GM23338 (cell line): ENCODE measurements at regions not wholly inside any gene's neighbourhood (a gene's known extent, or its start where the extent isn't known, plus 50 kb on each side); places are given as distances from the start of the nearest gene placed in this dataset.

Source experiments
- ATAC-seq: fragments of 200-7000 bp; cut with Tn5 transposase; 3 replicates; pipeline ENCODE4 v1.9.1; 2020
- DNase-seq: peaks from one replicate; pipeline ENCODE4 v3.0.0-alpha.2; 2015; ENCODE audit warnings: low spot score
- H2AFZ ChIP-seq: fragments of 200-600 bp; sonication (generic); 2 replicates; pipeline ENCODE4 v1.8.0; 2016; ENCODE audit warnings: antibody characterized with exemption, mild to moderate bottlenecking, moderate library complexity
- H3F3A ChIP-seq: fragments of 200-600 bp; sonication (generic); replicated peaks from 2 replicates; pipeline ENCODE4 v1.8.0; 2017; ENCODE audit warnings: antibody characterized with exemption, mixed run types, low read depth
- H3K27ac ChIP-seq: fragments of 200-600 bp; sonication (generic); 2 replicates; pipeline ENCODE4 v1.6.1; 2016; ENCODE audit warnings: low read depth
- H3K27me3 ChIP-seq: fragments of 200-600 bp; sonication (generic); 2 replicates; pipeline ENCODE4 v1.8.0; 2016; ENCODE audit warnings: mild to moderate bottlenecking, mixed run types, moderate library complexity; ENCODE audit not compliant: insufficient read depth
- H3K36me3 ChIP-seq: fragments of 200-600 bp; sonication (generic); 2 replicates; pipeline ENCODE4 v1.8.0; 2016; ENCODE audit warnings: mild to moderate bottlenecking; ENCODE audit not compliant: insufficient read depth
- H3K4me1 ChIP-seq: fragments of 200-600 bp; sonication (generic); 2 replicates; pipeline ENCODE4 v1.8.0; 2016; ENCODE audit warnings: mild to moderate bottlenecking, moderate library complexity; ENCODE audit not compliant: insufficient read depth
- H3K4me2 ChIP-seq: fragments of 200-600 bp; sonication (generic); 2 replicates; pipeline ENCODE4 v1.7.1; 2017; ENCODE audit warnings: mixed run types
- H3K4me3 ChIP-seq: fragments of 200-600 bp; sonication (generic); 2 replicates; pipeline ENCODE4 v1.6.1; 2016; ENCODE audit warnings: mixed run types
- H3K79me2 ChIP-seq: fragments of 200-600 bp; sonication (generic); replicated peaks from 2 replicates; pipeline ENCODE4 v1.8.0; 2017; ENCODE audit warnings: mild to moderate bottlenecking; ENCODE audit not compliant: insufficient read depth
- H3K9me2 ChIP-seq: fragments of 200-600 bp; sonication (generic); 2 replicates; pipeline ENCODE4 v1.8.0; 2017; ENCODE audit not compliant: insufficient read depth
- H4K20me1 ChIP-seq: fragments of 200-600 bp; sonication (generic); replicated peaks from 2 replicates; pipeline ENCODE4 v1.8.0; 2017; ENCODE audit warnings: mild to moderate bottlenecking; ENCODE audit not compliant: insufficient read depth
- H3K27ac Mint-ChIP-seq: 2 replicates; pipeline ENCODE4 v1.8.0; 2020; ENCODE audit warnings: inconsistent platforms, mild to moderate bottlenecking, moderate library complexity, mixed read lengths
- H3K27me3 Mint-ChIP-seq: 3 replicates; pipeline ENCODE4 v1.8.0; 2022; ENCODE audit warnings: low read depth, mild to moderate bottlenecking, moderate library complexity, mixed read lengths, inconsistent platforms; ENCODE audit not compliant: insufficient read depth, poor library complexity
- H3K36me3 Mint-ChIP-seq: 3 replicates; pipeline ENCODE4 v1.8.0; 2021; ENCODE audit warnings: low read depth, mild to moderate bottlenecking, inconsistent platforms, moderate library complexity, mixed read lengths
- H3K4me1 Mint-ChIP-seq: 3 replicates; pipeline ENCODE4 v1.8.0; 2020; ENCODE audit warnings: mild to moderate bottlenecking, inconsistent platforms, mixed read lengths
- H3K4me3 Mint-ChIP-seq: 3 replicates; pipeline ENCODE4 v1.8.0; 2021; ENCODE audit warnings: moderate library complexity, mild to moderate bottlenecking, inconsistent platforms, mixed read lengths
- H3K9me3 Mint-ChIP-seq: 3 replicates; pipeline ENCODE4 v1.8.0; 2020; ENCODE audit warnings: moderate library complexity, mild to moderate bottlenecking, inconsistent platforms, mixed read lengths
- CREB1 ChIP-seq: fragments of 250-450 bp; sonication (Bioruptor Pico); IDR thresholded peaks from 2 replicates; pipeline ENCODE4 v1.5.0; 2020; ENCODE audit warnings: low read depth, mild to moderate bottlenecking, moderate library complexity
- EZH2 ChIP-seq: fragments of 200-600 bp; sonication (generic); IDR thresholded peaks from one replicate; pipeline ENCODE4 v1.8.0; 2017; ENCODE audit warnings: antibody characterized with exemption, mild to moderate bottlenecking, low read depth; ENCODE audit not compliant: unreplicated experiment
- JUNB ChIP-seq: IDR thresholded peaks from one replicate; pipeline ENCODE4 v1.6.1; 2016; ENCODE audit warnings: antibody characterized with exemption; ENCODE audit not compliant: unreplicated experiment
- POLR2AphosphoS5 ChIP-seq: IDR thresholded peaks from 2 replicates; pipeline ENCODE4 v1.6.1; 2016; ENCODE audit warnings: antibody characterized with exemption, low read depth
- STAT1 ChIP-seq: IDR thresholded peaks from one replicate; pipeline ENCODE4 v1.6.1; 2016; ENCODE audit warnings: antibody characterized with exemption; ENCODE audit not compliant: unreplicated experiment
- ZNF331 ChIP-seq: fragments of 250-450 bp; sonication (Bioruptor Pico); IDR thresholded peaks from 2 replicates; pipeline ENCODE4 v1.5.0; 2020; ENCODE audit warnings: low read depth, mild to moderate bottlenecking, moderate library complexity
- TF ChIP-seq, protein P1 (sequence below), 2 experiments: fragments of 200-600 bp in 1 of 2; sonication (generic) in 1 of 2; conservative IDR thresholded peaks; 2 replicates each; pipeline versions ENCODE4 v1.5.1 to v1.6.1; 2016 to 2017; ENCODE audit warnings: antibody characterized with exemption in 2 of 2, low read depth in 2 of 2, mild to moderate bottlenecking in 2 of 2, moderate library complexity in 1 of 2
- TF ChIP-seq, protein P2 (sequence below): IDR thresholded peaks from 2 replicates; pipeline ENCODE4 v1.6.1; 2016; ENCODE audit warnings: antibody characterized with exemption
- TF ChIP-seq, protein P3 (sequence below): fragments of 250-450 bp; sonication (Bioruptor Pico); IDR thresholded peaks from 2 replicates; pipeline ENCODE4 v1.5.0; 2020; ENCODE audit warnings: mild to moderate bottlenecking, moderate library complexity
- TF ChIP-seq, protein P4 (sequence below): IDR thresholded peaks from one replicate; pipeline ENCODE4 v1.6.1; 2018; ENCODE audit warnings: antibody characterized with exemption; ENCODE audit not compliant: unreplicated experiment

DNA sequence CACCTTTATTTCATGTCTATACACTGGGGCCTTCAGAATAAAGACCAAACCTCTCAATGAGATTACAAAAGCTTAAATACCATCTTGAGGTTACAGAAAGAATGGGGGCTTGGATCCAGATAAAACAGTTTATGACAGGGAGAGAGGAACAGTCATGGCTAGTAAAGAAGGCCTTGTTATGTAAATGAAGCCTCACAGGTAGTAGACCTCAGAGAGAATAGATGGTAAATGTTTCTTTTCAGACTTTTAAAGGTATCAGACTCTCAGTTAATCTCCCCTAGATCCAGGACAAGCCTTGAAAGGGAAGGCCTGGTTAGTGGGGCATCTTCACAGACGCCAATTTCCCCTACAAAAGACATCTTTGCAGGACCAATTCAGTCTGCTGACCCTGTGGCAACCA, 1325.6 kb downstream of the HACE1 start (continued):
- TF ChIP-seq JUNB (no peak), ZNF331 (CRISPR knock-in tag) (no peak), EZH2 (no peak), CREB1 (no peak)
- TF ChIP-seq, protein P1, sequence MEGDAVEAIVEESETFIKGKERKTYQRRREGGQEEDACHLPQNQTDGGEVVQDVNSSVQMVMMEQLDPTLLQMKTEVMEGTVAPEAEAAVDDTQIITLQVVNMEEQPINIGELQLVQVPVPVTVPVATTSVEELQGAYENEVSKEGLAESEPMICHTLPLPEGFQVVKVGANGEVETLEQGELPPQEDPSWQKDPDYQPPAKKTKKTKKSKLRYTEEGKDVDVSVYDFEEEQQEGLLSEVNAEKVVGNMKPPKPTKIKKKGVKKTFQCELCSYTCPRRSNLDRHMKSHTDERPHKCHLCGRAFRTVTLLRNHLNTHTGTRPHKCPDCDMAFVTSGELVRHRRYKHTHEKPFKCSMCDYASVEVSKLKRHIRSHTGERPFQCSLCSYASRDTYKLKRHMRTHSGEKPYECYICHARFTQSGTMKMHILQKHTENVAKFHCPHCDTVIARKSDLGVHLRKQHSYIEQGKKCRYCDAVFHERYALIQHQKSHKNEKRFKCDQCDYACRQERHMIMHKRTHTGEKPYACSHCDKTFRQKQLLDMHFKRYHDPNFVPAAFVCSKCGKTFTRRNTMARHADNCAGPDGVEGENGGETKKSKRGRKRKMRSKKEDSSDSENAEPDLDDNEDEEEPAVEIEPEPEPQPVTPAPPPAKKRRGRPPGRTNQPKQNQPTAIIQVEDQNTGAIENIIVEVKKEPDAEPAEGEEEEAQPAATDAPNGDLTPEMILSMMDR (conservative IDR thresholded peaks at IDR 0.05; ENCODE audit: low read depth in 2 of 2): no peak

DNA sequence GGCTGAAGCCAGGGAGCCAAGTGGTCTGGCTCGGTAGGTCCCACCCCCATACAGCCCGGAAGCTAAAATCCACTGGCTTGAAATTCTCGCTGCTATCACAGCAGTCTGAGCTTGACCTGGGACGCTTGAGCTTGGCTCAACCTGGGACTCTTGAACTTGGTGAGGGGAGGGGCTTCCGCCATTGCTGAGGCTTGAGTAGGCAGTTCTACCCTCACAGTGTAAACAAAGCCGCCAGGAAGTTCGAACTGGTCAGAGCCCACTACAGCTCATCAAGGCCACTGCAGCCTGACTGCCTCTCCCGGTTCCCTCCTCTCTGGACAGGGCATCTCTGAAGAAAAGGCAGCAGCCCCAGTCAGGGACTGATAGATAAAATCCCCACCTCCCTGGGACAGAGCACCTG, 1337.7 kb downstream of the HACE1 start:
- ATAC-seq (peak; percentile 58), DNase-seq (peak; percentile 48)
- peak overlapping the region; percentile 85 for H2AFZ ChIP-seq
- no peaks in the 10 kb centered on the region for H3K27me3 ChIP-seq
- no peak overlapping the region for H3K4me3 ChIP-seq
- TF ChIP-seq STAT1 (no peak), EZH2 (no peak), POLR2AphosphoS5 (no peak)
- TF ChIP-seq, protein P2, sequence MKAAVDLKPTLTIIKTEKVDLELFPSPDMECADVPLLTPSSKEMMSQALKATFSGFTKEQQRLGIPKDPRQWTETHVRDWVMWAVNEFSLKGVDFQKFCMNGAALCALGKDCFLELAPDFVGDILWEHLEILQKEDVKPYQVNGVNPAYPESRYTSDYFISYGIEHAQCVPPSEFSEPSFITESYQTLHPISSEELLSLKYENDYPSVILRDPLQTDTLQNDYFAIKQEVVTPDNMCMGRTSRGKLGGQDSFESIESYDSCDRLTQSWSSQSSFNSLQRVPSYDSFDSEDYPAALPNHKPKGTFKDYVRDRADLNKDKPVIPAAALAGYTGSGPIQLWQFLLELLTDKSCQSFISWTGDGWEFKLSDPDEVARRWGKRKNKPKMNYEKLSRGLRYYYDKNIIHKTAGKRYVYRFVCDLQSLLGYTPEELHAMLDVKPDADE: no peak
- TF ChIP-seq, protein P3, sequence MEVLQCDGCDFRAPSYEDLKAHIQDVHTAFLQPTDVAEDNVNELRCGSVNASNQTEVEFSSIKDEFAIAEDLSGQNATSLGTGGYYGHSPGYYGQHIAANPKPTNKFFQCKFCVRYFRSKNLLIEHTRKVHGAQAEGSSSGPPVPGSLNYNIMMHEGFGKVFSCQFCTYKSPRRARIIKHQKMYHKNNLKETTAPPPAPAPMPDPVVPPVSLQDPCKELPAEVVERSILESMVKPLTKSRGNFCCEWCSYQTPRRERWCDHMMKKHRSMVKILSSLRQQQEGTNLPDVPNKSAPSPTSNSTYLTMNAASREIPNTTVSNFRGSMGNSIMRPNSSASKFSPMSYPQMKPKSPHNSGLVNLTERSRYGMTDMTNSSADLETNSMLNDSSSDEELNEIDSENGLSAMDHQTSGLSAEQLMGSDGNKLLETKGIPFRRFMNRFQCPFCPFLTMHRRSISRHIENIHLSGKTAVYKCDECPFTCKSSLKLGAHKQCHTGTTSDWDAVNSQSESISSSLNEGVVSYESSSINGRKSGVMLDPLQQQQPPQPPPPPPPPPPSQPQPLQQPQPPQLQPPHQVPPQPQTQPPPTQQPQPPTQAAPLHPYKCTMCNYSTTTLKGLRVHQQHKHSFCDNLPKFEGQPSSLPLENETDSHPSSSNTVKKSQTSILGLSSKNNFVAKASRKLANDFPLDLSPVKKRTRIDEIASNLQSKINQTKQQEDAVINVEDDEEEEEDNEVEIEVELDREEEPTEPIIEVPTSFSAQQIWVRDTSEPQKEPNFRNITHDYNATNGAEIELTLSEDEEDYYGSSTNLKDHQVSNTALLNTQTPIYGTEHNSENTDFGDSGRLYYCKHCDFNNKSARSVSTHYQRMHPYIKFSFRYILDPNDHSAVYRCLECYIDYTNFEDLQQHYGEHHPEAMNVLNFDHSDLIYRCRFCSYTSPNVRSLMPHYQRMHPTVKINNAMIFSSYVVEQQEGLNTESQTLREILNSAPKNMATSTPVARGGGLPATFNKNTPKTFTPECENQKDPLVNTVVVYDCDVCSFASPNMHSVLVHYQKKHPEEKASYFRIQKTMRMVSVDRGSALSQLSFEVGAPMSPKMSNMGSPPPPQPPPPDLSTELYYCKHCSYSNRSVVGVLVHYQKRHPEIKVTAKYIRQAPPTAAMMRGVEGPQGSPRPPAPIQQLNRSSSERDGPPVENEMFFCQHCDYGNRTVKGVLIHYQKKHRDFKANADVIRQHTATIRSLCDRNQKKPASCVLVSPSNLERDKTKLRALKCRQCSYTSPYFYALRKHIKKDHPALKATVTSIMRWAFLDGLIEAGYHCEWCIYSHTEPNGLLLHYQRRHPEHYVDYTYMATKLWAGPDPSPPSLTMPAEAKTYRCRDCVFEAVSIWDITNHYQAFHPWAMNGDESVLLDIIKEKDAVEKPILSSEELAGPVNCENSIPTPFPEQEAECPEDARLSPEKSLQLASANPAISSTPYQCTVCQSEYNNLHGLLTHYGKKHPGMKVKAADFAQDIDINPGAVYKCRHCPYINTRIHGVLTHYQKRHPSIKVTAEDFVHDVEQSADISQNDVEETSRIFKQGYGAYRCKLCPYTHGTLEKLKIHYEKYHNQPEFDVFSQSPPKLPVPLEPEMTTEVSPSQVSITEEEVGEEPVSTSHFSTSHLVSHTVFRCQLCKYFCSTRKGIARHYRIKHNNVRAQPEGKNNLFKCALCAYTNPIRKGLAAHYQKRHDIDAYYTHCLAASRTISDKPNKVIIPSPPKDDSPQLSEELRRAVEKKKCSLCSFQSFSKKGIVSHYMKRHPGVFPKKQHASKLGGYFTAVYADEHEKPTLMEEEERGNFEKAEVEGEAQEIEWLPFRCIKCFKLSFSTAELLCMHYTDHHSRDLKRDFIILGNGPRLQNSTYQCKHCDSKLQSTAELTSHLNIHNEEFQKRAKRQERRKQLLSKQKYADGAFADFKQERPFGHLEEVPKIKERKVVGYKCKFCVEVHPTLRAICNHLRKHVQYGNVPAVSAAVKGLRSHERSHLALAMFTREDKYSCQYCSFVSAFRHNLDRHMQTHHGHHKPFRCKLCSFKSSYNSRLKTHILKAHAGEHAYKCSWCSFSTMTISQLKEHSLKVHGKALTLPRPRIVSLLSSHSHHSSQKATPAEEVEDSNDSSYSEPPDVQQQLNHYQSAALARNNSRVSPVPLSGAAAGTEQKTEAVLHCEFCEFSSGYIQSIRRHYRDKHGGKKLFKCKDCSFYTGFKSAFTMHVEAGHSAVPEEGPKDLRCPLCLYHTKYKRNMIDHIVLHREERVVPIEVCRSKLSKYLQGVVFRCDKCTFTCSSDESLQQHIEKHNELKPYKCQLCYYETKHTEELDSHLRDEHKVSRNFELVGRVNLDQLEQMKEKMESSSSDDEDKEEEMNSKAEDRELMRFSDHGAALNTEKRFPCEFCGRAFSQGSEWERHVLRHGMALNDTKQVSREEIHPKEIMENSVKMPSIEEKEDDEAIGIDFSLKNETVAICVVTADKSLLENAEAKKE (CRISPR knock-in tag): no peak
- TF ChIP-seq, protein P4, sequence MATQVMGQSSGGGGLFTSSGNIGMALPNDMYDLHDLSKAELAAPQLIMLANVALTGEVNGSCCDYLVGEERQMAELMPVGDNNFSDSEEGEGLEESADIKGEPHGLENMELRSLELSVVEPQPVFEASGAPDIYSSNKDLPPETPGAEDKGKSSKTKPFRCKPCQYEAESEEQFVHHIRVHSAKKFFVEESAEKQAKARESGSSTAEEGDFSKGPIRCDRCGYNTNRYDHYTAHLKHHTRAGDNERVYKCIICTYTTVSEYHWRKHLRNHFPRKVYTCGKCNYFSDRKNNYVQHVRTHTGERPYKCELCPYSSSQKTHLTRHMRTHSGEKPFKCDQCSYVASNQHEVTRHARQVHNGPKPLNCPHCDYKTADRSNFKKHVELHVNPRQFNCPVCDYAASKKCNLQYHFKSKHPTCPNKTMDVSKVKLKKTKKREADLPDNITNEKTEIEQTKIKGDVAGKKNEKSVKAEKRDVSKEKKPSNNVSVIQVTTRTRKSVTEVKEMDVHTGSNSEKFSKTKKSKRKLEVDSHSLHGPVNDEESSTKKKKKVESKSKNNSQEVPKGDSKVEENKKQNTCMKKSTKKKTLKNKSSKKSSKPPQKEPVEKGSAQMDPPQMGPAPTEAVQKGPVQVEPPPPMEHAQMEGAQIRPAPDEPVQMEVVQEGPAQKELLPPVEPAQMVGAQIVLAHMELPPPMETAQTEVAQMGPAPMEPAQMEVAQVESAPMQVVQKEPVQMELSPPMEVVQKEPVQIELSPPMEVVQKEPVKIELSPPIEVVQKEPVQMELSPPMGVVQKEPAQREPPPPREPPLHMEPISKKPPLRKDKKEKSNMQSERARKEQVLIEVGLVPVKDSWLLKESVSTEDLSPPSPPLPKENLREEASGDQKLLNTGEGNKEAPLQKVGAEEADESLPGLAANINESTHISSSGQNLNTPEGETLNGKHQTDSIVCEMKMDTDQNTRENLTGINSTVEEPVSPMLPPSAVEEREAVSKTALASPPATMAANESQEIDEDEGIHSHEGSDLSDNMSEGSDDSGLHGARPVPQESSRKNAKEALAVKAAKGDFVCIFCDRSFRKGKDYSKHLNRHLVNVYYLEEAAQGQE: no peak
- H3K4me1 ChIP-seq: no peaks in the 10 kb centered on the region
- H3K27me3 Mint-ChIP-seq: no peaks in the 10 kb centered on the region
- H3K27ac ChIP-seq: no peak overlapping the region
- no peak overlapping the region for H3K27ac Mint-ChIP-seq
- no peaks in the 10 kb centered on the region for H3F3A ChIP-seq
- no peaks in the 10 kb centered on the region for H3K4me1 Mint-ChIP-seq
- H3K4me3 Mint-ChIP-seq: no peak overlapping the region
- H3K9me3 Mint-ChIP-seq: peaks cover 7% of the 10 kb centered on the region; the same call in 2 of the 3 replicates
- H3K79me2 ChIP-seq: no peaks in the 10 kb centered on the region
- no peaks in the 10 kb centered on the region for H3K36me3 Mint-ChIP-seq
- no peaks in the 10 kb centered on the region for H3K36me3 ChIP-seq
- no peak overlapping the region for H3K4me2 ChIP-seq
- no peaks in the 10 kb centered on the region for H4K20me1 ChIP-seq
- H3K9me2 ChIP-seq: no peaks in the 10 kb centered on the region
